ENCODE measurements at regions not wholly inside any gene's neighbourhood (a gene's known extent, or its start where the extent isn't known, plus 50 kb on each side); places are given as distances from the start of the nearest gene placed in this dataset.

DNA sequence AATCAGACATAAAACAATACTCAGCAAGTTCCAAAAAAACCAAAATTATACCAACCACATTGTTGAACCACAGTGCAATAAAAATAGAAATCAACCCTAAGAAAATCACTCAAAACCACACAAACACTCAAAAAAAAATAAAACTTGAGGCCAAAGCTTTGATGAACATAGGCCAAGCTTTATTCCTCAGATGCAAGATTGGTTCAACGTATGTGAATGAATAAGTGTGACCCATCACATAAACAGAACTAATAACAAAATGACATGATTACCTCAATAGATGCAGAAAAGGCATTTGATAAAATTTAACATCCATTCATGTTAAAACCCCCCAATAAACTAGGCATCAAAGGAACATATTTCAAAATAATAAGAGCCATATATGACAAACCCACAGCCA is 506.1 kb upstream of the FZD8 start:
- no peak for DNase-seq
- Histone ChIP-seq H4K20me1 (ENCODE audit: insufficient read depth, low read length) (no peaks in the 10 kb centered on the region), H3F3A (ENCODE audit: insufficient read depth, low read length) (no peaks in the 10 kb centered on the region), H3K36me3 (replicated peaks; ENCODE audit: insufficient read depth, low read length) (no peaks in the 10 kb centered on the region), H3K4me1 (ENCODE audit: low read length) (no peaks in the 10 kb centered on the region), H3K9me3 (replicated peaks; ENCODE audit: insufficient read depth, low read length) (no peaks in the 10 kb centered on the region), H3K27ac (ENCODE audit: low read length) (no peak overlapping the region), H3K79me2 (ENCODE audit: low read length) (no peaks in the 10 kb centered on the region), H3K9me2 (replicated peaks; ENCODE audit: insufficient read depth, low read length) (no peaks in the 10 kb centered on the region), H3K4me3 (ENCODE audit: low read length) (no peak overlapping the region), H3K9ac (ENCODE audit: low read length) (no peak overlapping the region), H3K4me2 (ENCODE audit: low read depth, low read length) (no peak overlapping the region), H3K27me3 (replicated peaks; ENCODE audit: insufficient read depth, low read length) (no peaks in the 10 kb centered on the region), H2AFZ (ENCODE audit: low read length) (no peak overlapping the region)
- no peak for TF ChIP-seq EZH2phosphoT487 (IDR thresholded peaks at IDR 0.05; ENCODE audit: low read length)
- no peak for TF ChIP-seq EZH2 (optimal IDR thresholded peaks at IDR 0.05; ENCODE audit: low read depth, low read length)
- no peak for TF ChIP-seq CTCF (IDR thresholded peaks at IDR 0.05; ENCODE audit: low read length)

- Histone ChIP-seq H3K4me1 (ENCODE audit: low read length) (no peaks in the 10 kb centered on the region), H3F3A (ENCODE audit: insufficient read depth, low read length) (no peaks in the 10 kb centered on the region), H3K27me3 (replicated peaks; ENCODE audit: insufficient read depth, low read length) (no peaks in the 10 kb centered on the region), H3K9me3 (replicated peaks; ENCODE audit: insufficient read depth, low read length) (no peaks in the 10 kb centered on the region), H4K20me1 (ENCODE audit: insufficient read depth, low read length) (no peaks in the 10 kb centered on the region), H3K9ac (ENCODE audit: low read length) (no peak overlapping the region), H3K36me3 (replicated peaks; ENCODE audit: insufficient read depth, low read length) (no peaks in the 10 kb centered on the region), H2AFZ (ENCODE audit: low read length) (no peak overlapping the region), H3K4me2 (ENCODE audit: low read depth, low read length) (no peak overlapping the region), H3K9me2 (replicated peaks; ENCODE audit: insufficient read depth, low read length) (no peaks in the 10 kb centered on the region), H3K4me3 (ENCODE audit: low read length) (no peak overlapping the region), H3K27ac (ENCODE audit: low read length) (no peak overlapping the region), H3K79me2 (ENCODE audit: low read length) (no peaks in the 10 kb centered on the region)
- TF ChIP-seq EZH2 (optimal IDR thresholded peaks at IDR 0.05; ENCODE audit: low read depth, low read length): no peak
- TF ChIP-seq EZH2phosphoT487 (IDR thresholded peaks at IDR 0.05; ENCODE audit: low read length): no peak
- no peak for TF ChIP-seq CTCF (IDR thresholded peaks at IDR 0.05; ENCODE audit: low read length)
- DNase-seq: no peak
These were observed 505.4 kb upstream of the FZD8 start for GRCh38 chr10:36147529-36147928.

DNA sequence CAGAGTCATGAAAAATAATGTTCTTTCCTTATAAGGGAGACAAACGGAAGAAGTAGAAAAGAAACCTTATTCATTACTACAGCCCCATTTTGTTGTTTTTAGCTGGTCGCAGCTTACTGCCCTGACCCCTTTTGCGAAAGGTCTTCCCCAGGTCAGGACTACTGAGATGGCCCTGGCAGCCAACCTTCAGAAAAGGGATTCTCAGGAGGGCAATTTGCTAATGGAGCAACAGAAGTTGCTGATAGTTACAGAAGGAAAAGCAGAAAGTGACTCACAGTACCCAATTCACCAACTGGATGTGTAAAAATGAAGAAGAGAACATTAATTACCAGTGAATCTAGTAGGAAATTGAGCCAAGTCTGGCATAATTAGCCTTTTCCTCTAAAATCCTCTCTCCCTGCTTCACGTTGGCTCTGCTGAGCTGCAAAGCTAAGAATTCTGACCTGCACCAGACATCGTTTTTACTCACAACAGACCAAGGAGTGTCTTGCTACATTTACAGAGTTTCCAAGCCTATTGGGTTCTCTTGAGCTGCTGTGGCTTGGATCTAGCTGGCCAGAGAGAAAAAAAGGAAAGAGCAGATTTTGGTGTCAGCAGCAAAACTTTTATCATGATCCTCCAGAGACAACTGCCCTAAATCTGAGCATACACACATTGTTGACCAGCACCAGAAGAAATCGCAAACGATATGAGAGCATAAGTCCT is 499.9 kb upstream of the FZD8 start:
- Histone ChIP-seq H3K9me2 (replicated peaks; ENCODE audit: insufficient read depth, low read length) (no peaks in the 10 kb centered on the region), H3K36me3 (replicated peaks; ENCODE audit: insufficient read depth, low read length) (no peaks in the 10 kb centered on the region), H3F3A (ENCODE audit: insufficient read depth, low read length) (no peaks in the 10 kb centered on the region), H3K9ac (ENCODE audit: low read length) (no peak overlapping the region), H3K4me3 (ENCODE audit: low read length) (no peak overlapping the region), H3K27ac (ENCODE audit: low read length) (no peak overlapping the region), H3K79me2 (ENCODE audit: low read length) (no peaks in the 10 kb centered on the region), H3K4me1 (ENCODE audit: low read length) (no peaks in the 10 kb centered on the region), H3K4me2 (ENCODE audit: low read depth, low read length) (no peak overlapping the region), H4K20me1 (ENCODE audit: insufficient read depth, low read length) (no peaks in the 10 kb centered on the region), H3K27me3 (replicated peaks; ENCODE audit: insufficient read depth, low read length) (no peaks in the 10 kb centered on the region), H3K9me3 (replicated peaks; ENCODE audit: insufficient read depth, low read length) (no peaks in the 10 kb centered on the region), H2AFZ (ENCODE audit: low read length) (no peak overlapping the region)
- no peak for DNase-seq
- no peak for TF ChIP-seq EZH2phosphoT487 (IDR thresholded peaks at IDR 0.05; ENCODE audit: low read length)
- no peak for TF ChIP-seq EZH2 (optimal IDR thresholded peaks at IDR 0.05; ENCODE audit: low read depth, low read length)
- no peak for TF ChIP-seq CTCF (IDR thresholded peaks at IDR 0.05; ENCODE audit: low read length)

All from MM.1S (cell line).